Omental fat pad (tissue), 3 donors: ENCODE measurements at regions not wholly inside any gene's neighbourhood (a gene's known extent, or its start where the extent isn't known, plus 50 kb on each side); places are given as distances from the start of the nearest gene placed in this dataset.

ENCODE experiments used
- ATAC-seq: fragments of 150-250 bp; one replicate; pipeline ENCODE4 v1.9.1; 2016; ENCODE audit warnings: mild to moderate bottlenecking, moderate library complexity; ENCODE audit not compliant: low FRiP score
- DNase-seq: peaks from one replicate; pipeline ENCODE4 v3.0.0-alpha.2; 2019; ENCODE audit warnings: low spot score
- CTCF ChIP-seq, 3 donors: fragments of 450-650 bp; IDR thresholded peaks; one replicate each; pipeline ENCODE4 v1.5.1; 2016 to 2017; ENCODE audit warnings: antibody characterized with exemption in 3 of 3, mild to moderate bottlenecking in 3 of 3, moderate library complexity in 2 of 3

GRCh38 chr15:60073466-60073840 lies 69.3 kb downstream of the FOXB1 start:
- no peak for ATAC-seq
- no peak for DNase-seq
- no peak for TF ChIP-seq CTCF (IDR thresholded peaks at IDR 0.05)

DNA sequence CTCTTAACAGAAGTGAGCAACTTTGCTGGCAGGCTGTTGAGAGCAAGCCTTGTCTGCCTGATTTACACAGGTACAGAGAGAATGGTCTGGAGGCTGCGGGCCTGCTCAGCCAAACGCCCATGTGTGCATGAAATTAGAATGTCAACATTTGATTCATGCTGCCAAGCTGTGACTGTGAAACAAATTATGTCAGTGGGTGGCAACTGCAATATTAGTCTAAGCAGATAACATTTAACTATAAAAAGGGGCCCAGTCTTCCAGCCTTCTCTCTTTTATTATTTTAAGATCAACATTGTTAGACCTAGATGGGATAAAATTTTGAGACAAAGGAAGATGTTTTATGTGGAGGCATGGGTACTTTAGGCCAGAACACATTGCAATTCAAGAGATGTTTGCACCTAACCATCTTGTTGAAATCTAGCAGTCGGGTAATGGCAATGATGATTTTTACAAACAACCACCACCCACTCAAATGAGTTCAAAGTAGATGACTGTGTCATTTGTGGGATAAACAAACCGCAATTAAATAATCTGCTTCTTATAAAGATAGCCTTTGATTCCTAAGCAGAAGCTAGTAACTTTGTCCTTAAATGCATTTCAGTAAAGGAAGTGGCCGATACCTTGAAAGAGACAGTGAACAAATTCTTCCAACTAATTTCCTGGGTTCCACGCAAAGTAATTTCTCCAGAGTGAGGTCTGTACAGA lies 70.2 kb downstream of the FOXB1 start:
- DNase-seq: no peak
- ATAC-seq: no peak
- TF ChIP-seq CTCF (IDR thresholded peaks at IDR 0.05): no peak

GRCh38 chr15:60076045-60076444 lies 71.9 kb downstream of the FOXB1 start:
- DNase-seq (no peak), ATAC-seq (no peak)

GRCh38 chr15:60076582-60077276 lies 72.6 kb downstream of the FOXB1 start:
- no peak for ATAC-seq
- TF ChIP-seq CTCF (IDR thresholded peaks at IDR 0.05): no peak
- DNase-seq: no peak

More at GRCh38 chr15:60076045-60076444, 71.9 kb downstream of the FOXB1 start:
- no peak for TF ChIP-seq CTCF (IDR thresholded peaks at IDR 0.05)

DNA sequence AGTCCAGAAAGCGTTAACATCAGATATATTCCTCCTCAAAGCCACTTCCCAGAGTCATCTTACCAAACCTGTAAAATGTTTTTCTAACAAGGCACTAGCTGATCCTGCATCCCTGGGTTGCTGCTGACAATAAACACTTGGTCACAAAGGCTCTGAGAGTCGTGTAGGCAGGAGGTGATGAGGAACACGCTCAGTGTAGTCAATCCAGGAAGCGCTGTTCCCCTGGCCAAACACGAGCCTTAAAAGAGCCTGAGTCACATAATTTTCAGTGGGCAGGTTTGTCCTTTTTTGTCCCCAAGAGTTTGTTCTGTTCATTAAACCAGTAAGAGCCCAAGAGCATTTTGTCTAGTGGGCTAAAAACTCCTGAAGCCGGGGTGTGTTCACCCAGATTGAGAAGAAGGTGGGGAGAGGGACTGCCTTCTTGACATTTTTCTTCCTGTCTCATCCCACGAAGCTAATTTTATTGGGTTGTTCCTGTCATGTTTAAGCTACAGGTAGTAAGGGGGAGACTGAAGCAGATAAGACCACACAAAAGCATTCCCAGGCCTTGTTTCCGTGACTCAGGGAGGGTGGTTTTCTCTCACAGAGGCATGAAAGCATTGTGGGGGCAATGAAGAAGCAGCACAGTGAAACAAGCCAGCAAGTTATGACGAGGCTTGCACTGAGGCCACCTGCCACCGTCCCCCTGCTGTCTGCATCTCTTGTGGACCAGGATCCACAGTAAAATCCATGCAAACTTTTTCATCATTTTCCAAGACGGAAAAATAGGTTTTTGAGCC lies 73.7 kb downstream of the FOXB1 start:
- no peak for TF ChIP-seq CTCF (IDR thresholded peaks at IDR 0.05)
- ATAC-seq (no peak), DNase-seq (no peak)

DNA sequence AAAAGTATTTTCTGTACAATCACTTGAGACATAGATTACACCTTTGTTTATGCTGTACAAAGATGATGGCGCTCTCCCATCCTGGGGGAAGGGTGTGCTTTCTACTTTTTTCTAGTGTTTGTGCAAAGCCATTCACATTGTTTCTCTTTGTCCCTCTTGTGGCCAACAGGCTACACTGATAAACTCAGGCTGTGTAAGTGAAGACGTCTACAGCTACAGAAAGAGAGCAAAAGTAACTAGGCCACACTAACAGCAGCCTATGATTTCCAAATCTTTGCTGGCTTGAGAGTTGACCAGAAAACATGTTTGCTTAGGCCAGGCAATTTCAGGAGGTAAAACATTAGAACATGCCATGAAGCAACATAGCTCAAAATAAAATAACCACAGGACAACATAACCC lies 75.1 kb downstream of the FOXB1 start:
- TF ChIP-seq CTCF (IDR thresholded peaks at IDR 0.05): no peak
- DNase-seq (no peak), ATAC-seq (no peak)
